HG02981 (cell line): ENCODE measurements at regions not wholly inside any gene's neighbourhood (a gene's known extent, or its start where the extent isn't known, plus 50 kb on each side); places are given as distances from the start of the nearest gene placed in this dataset.

Experiments
- ATAC-seq: cut with Tn5 transposase; IDR thresholded peaks from one replicate; pipeline ENCODE4 v1.9.1; 2021; ENCODE audit warnings: mild to moderate bottlenecking, moderate library complexity; ENCODE audit not compliant: unreplicated experiment

- ATAC-seq = no peak
Measured at GRCh38 chr14:48490756-48491155, 815.4 kb upstream of the MDGA2 start.

- ATAC-seq = no peak
Measured at GRCh38 chr14:48473944-48474343, 798.5 kb upstream of the MDGA2 start.

GRCh38 chr14:48456051-48456450 is 780.6 kb upstream of the MDGA2 start:
- ATAC-seq = no peak

- ATAC-seq = no peak
Measured at GRCh38 chr14:48454887-48455286, 779.5 kb upstream of the MDGA2 start.

GRCh38 chr14:48452437-48452995 is 777.1 kb upstream of the MDGA2 start:
- no peak for ATAC-seq

GRCh38 chr14:48435221-48435620 is 759.8 kb upstream of the MDGA2 start:
- ATAC-seq = no peak

- ATAC-seq = no peak
Measured at GRCh38 chr14:48430805-48431204, 755.4 kb upstream of the MDGA2 start.

- ATAC-seq = no peak
Measured at GRCh38 chr14:48429512-48429911, 754.1 kb upstream of the MDGA2 start.

- ATAC-seq = no peak
Measured at GRCh38 chr14:48417715-48418500, 742.5 kb upstream of the MDGA2 start.

GRCh38 chr14:48401321-48401720 is 725.9 kb upstream of the MDGA2 start:
- no peak for ATAC-seq

GRCh38 chr14:48398675-48399282 is 723.4 kb upstream of the MDGA2 start:
- ATAC-seq = no peak

- no peak for ATAC-seq
Measured at GRCh38 chr14:48391661-48392060, 716.3 kb upstream of the MDGA2 start.

- no peak for ATAC-seq
Measured at GRCh38 chr14:48390346-48390745, 714.9 kb upstream of the MDGA2 start.

- ATAC-seq = no peak
Measured at GRCh38 chr14:48384821-48385220, 709.4 kb upstream of the MDGA2 start.

- no peak for ATAC-seq
Measured at GRCh38 chr14:48382961-48383360, 707.6 kb upstream of the MDGA2 start.

GRCh38 chr14:48378541-48378940 is 703.1 kb upstream of the MDGA2 start:
- no peak for ATAC-seq

GRCh38 chr14:48373981-48374380 is 698.6 kb upstream of the MDGA2 start:
- ATAC-seq = no peak

GRCh38 chr14:48350971-48351370 is 675.6 kb upstream of the MDGA2 start:
- no peak for ATAC-seq

- ATAC-seq = no peak
Measured at GRCh38 chr14:48349689-48350088, 674.3 kb upstream of the MDGA2 start.

GRCh38 chr14:48341069-48341468 is 665.7 kb upstream of the MDGA2 start:
- no peak for ATAC-seq

- ATAC-seq = no peak
Measured at GRCh38 chr14:48333221-48333920, 658.0 kb upstream of the MDGA2 start.

- ATAC-seq = no peak
Measured at GRCh38 chr14:48331421-48331820, 656.0 kb upstream of the MDGA2 start.
